PC-9 (cell line): ENCODE measurements at regions not wholly inside any gene's neighbourhood (a gene's known extent, or its start where the extent isn't known, plus 50 kb on each side); places are given as distances from the start of the nearest gene placed in this dataset.
A peak's percentile ranks its signal among the peaks of the same experiment; 100 is the strongest.
"Not testable (repeated sequence)": the region's sequence is repeated elsewhere in the genome, so short reads cannot be mapped to it uniquely, and the experiment has no call there.

Source experiments
- BruUV-seq: library from RNA; stranded (reverse); fragments of 400-500 nt; replicated peaks from 2 replicates; lab custom pipeline; 2021; lab: Mats Ljungman, UMichigan
- CTCF ChIA-PET: fragments of 300-600 bp; sonication (Branson Sonifier 250); formaldehyde crosslinking; loops from one replicate; lab custom pipeline; 2022; ENCODE audit warnings: antibody characterized with exemption; lab: Charles Lee
- POLR2A ChIA-PET: fragments of 300-600 bp; sonication (Branson Sonifier 250); formaldehyde crosslinking; loops from one replicate; lab custom pipeline; 2022; ENCODE audit warnings: antibody characterized with exemption; ENCODE audit not compliant: unreplicated experiment; lab: Charles Lee
- DNase-seq, 2 experiments: peaks; one replicate each; pipeline versions ENCODE4 v3.0.0 to v3.0.0-alpha.2; 2015 to 2022; ENCODE audit warnings: mixed read lengths in 1 of 2
- H2AFZ ChIP-seq: fragments of 200-600 bp; sonication (generic); 2 replicates; pipeline ENCODE4 v1.8.1; 2017; ENCODE audit warnings: antibody characterized with exemption
- H3F3A ChIP-seq: fragments of 200-600 bp; sonication (generic); 2 replicates; pipeline ENCODE4 v1.8.1; 2017; ENCODE audit warnings: antibody characterized with exemption, mild to moderate bottlenecking, low read depth; ENCODE audit not compliant: insufficient read depth
- H3K27ac ChIP-seq: fragments of 200-600 bp; sonication (generic); 2 replicates; pipeline ENCODE4 v1.6.1; 2016; ENCODE audit warnings: mixed run types
- H3K27me3 ChIP-seq: fragments of 200-600 bp; sonication (generic); 2 replicates; pipeline ENCODE4 v1.6.1; 2016; ENCODE audit warnings: low read depth, mixed run types; ENCODE audit not compliant: insufficient read depth
- H3K36me3 ChIP-seq: fragments of 200-600 bp; sonication (generic); 2 replicates; pipeline ENCODE4 v1.6.1; 2016; ENCODE audit warnings: low read depth, mixed run types
- H3K4me1 ChIP-seq: fragments of 200-600 bp; sonication (generic); replicated peaks from 2 replicates; pipeline ENCODE4 v1.6.1; 2016; ENCODE audit warnings: mixed run types; ENCODE audit not compliant: insufficient read depth
- H3K4me2 ChIP-seq: fragments of 200-600 bp; sonication (generic); 2 replicates; pipeline ENCODE4 v1.6.1; 2017; ENCODE audit warnings: mixed run types
- H3K4me3 ChIP-seq: fragments of 200-600 bp; sonication (generic); 2 replicates; pipeline ENCODE4 v1.6.1; 2016; ENCODE audit warnings: mixed run types
- H3K79me2 ChIP-seq: fragments of 200-600 bp; sonication (generic); 2 replicates; pipeline ENCODE4 v1.6.1; 2017; ENCODE audit warnings: low read depth, mixed run types
- H3K9me2 ChIP-seq: fragments of 200-600 bp; sonication (generic); 2 replicates; pipeline ENCODE4 v1.8.1; 2017; ENCODE audit warnings: mild to moderate bottlenecking; ENCODE audit not compliant: insufficient read depth
- H3K9me3 ChIP-seq: fragments of 200-600 bp; sonication (generic); 2 replicates; pipeline ENCODE4 v1.8.1; 2016; ENCODE audit warnings: low read depth; ENCODE audit not compliant: insufficient read depth
- H4K20me1 ChIP-seq: fragments of 200-600 bp; sonication (generic); 2 replicates; pipeline ENCODE4 v1.8.1; 2017; ENCODE audit not compliant: insufficient read depth
- EZH2 ChIP-seq: fragments of 200-600 bp; sonication (generic); IDR thresholded peaks from 2 replicates; pipeline ENCODE4 v1.8.0; 2017; ENCODE audit warnings: antibody characterized with exemption, low read depth
- intact Hi-C: fragments of 100-400 bp; cut with micrococcal nuclease; formaldehyde crosslinking; loops from one replicate; pipeline ENCODE4 v1.10.0; 2022; ENCODE audit not compliant: unreplicated experiment
- TF ChIP-seq, protein P1 (sequence below): fragments of 200-600 bp; sonication (generic); conservative IDR thresholded peaks from 2 replicates; pipeline ENCODE4 v1.6.1; 2017; ENCODE audit warnings: mixed run types, antibody characterized with exemption, mild to moderate bottlenecking, moderate library complexity

DNA sequence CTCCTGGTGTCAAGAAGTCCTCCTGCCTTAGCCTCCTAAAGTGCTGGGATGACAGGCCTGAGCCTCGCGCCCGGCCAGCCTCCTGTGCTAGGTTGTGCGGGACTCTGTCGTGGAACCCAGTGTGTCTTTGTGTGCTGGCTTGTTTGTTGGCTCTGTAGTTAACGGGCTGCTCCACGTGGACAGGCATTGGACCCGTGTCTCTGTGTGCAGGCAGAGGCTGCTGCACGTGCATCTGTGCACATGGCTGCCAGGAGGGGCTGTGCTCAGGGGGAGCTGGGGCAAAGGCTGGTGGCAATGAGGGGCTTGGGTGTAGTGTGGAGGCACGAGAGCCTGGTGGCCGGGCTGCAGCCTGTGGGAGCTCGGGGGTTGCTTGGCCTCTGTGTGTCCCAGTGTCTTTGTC is 121.3 kb upstream of the ALDH3B2 start:
- Histone ChIP-seq H3K27me3 (no peaks in the 10 kb centered on the region), H3K4me1 (peaks cover 14% of the 10 kb centered on the region), H3K9me3 (no peaks in the 10 kb centered on the region), H3K9me2 (no peaks in the 10 kb centered on the region), H3K79me2 (no peaks in the 10 kb centered on the region), H3K4me2 (no peak overlapping the region), H3K27ac (no peak overlapping the region), H3K36me3 (no peaks in the 10 kb centered on the region), H3F3A (no peaks in the 10 kb centered on the region; the same call in 1 of the 2 replicates), H2AFZ (no peak overlapping the region), H3K4me3 (no peak overlapping the region), H4K20me1 (no peaks in the 10 kb centered on the region)
- ChIA-PET CTCF (no interaction called here), POLR2A (no interaction called here)
- no peak for DNase-seq
- no peak for TF ChIP-seq EZH2
- TF ChIP-seq, protein P1, sequence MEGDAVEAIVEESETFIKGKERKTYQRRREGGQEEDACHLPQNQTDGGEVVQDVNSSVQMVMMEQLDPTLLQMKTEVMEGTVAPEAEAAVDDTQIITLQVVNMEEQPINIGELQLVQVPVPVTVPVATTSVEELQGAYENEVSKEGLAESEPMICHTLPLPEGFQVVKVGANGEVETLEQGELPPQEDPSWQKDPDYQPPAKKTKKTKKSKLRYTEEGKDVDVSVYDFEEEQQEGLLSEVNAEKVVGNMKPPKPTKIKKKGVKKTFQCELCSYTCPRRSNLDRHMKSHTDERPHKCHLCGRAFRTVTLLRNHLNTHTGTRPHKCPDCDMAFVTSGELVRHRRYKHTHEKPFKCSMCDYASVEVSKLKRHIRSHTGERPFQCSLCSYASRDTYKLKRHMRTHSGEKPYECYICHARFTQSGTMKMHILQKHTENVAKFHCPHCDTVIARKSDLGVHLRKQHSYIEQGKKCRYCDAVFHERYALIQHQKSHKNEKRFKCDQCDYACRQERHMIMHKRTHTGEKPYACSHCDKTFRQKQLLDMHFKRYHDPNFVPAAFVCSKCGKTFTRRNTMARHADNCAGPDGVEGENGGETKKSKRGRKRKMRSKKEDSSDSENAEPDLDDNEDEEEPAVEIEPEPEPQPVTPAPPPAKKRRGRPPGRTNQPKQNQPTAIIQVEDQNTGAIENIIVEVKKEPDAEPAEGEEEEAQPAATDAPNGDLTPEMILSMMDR = no peak
- intact Hi-C loops = loop anchor here (10.0 kb wide), 1 partner anchor 131 kb away; no protein-coding TSS in a partner anchor
- BruUV-seq = no TSS peak

DNA sequence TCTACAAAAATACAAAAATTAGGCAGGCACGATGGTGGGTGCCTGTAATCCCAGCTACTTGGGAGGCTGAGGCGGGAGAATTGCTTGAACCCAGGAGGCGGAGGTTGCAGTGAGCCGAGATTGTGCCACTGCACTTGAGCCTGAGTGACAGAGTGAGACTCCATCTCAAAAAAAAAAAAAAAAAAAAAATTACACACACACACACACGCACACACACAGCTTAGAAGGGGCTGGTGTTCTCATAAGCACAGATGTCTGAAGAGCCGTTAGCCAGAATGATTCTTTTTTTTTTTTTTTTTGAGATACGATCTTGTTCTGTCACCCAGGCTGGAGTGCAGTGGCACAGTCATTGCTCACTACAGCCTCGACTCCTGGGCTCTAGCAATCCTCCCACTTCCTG is 119.3 kb upstream of the ALDH3B2 start:
- H3K79me2 ChIP-seq, POLR2A ChIA-PET, H2AFZ ChIP-seq, H3F3A ChIP-seq, H3K9me2 ChIP-seq, H3K9me3 ChIP-seq, BruUV-seq, H4K20me1 ChIP-seq, H3K4me2 ChIP-seq, CTCF ChIA-PET, H3K27ac ChIP-seq, H3K36me3 ChIP-seq, H3K27me3 ChIP-seq, DNase-seq, H3K4me3 ChIP-seq: not testable (repeated sequence)
- H3K4me1 ChIP-seq = peaks cover 14% of the 10 kb centered on the region
- intact Hi-C loops = loop anchor here (10.0 kb wide), 1 partner anchor 129 kb away; no protein-coding TSS in a partner anchor

DNA sequence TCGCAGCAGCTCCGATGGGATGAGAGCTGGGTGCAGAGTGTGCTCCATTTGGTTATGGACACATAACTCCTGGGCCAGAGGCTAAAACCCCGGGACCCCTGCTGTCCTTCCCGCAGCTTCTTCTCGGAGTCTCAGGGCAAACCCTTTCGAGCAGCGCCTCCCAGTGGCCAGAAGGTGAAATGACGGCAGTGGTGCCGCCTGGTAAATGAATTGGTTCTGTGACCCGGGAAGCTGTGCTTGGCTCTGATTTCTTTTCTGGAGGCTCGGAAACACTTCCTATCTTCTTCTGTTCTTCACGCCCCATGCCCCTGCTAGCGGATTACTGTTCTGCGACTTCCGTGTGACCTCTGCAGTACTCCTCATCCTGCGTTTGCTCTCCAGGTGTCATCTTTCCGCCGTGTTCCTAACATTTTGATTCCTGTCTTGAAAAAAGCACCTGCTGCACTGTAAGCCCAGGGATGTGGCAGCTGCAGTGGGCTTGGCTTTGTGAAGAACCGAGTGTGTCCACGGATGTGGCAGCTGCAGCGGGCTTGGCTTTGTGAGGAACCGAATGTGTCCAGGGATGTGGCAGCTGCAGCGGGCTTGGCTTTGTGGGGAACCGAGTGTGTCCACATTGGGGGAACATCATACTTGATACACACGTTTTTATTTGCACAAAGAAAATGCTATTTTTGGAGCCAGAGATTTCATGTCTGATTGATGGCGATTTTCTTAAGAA is 118.0 kb upstream of the ALDH3B2 start:
- H3K9me2 ChIP-seq, H3F3A ChIP-seq, H3K27ac ChIP-seq, H3K79me2 ChIP-seq, H2AFZ ChIP-seq, H4K20me1 ChIP-seq, POLR2A ChIA-PET, H3K36me3 ChIP-seq, H3K27me3 ChIP-seq, H3K9me3 ChIP-seq, BruUV-seq: not testable (repeated sequence)
- H3K4me1 ChIP-seq = peaks cover 19% of the 10 kb centered on the region
- intact Hi-C loops = loop anchor here (10.0 kb wide), 1 partner anchor 128 kb away; no protein-coding TSS in a partner anchor
- TF ChIP-seq, protein P1 = peak; percentile 81
- peak in 1 of 2 experiments; percentile 59 for DNase-seq
- H3K4me3 ChIP-seq = 0 out of 2 replicates have a peak overlapping the region, but pooled peaks have one; percentile 10
- H3K4me2 ChIP-seq = peak overlapping the region; percentile 47
- CTCF ChIA-PET = interaction anchor here (0.6 to 1.4 kb wide), 2 partner anchors 108 to 163 kb away, joined by 4 to 6 read pairs; partner anchors contain the start of gene NUDT8

DNA sequence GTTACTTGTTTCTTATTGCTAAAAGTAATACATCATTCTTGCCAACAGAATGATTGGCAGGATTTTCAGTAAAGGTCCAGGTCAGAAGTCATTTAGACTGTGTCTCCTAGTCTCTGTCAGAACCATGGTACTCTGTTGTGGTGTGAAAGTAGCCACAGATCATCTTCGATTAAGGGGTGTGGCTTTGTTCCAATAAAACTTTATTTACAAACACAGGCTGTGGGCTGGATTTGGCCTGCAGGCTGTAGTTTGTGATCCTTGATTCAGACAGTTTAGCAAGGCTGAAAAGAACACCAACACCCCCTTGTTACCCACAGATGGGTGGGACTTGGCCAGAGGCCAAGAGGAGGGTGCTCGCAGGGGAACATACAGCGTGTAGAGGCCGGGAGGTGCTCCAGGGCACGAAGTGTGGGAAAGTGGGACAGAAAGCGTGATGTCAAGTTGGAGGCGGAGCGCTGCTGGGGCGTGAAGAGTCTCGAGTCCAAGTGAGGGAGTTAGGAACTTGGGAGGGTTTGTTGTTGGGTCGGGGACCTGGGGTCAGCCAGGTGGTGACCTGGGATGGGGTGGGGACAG is 117.3 kb upstream of the ALDH3B2 start:
- CTCF ChIA-PET = interaction anchor here (0.6 to 1.4 kb wide), 2 partner anchors 107 to 162 kb away, joined by 4 to 6 read pairs; partner anchors contain the start of gene NUDT8
- POLR2A ChIA-PET, H3F3A ChIP-seq, H3K27ac ChIP-seq, H3K9me2 ChIP-seq, H2AFZ ChIP-seq, H3K9me3 ChIP-seq, H3K79me2 ChIP-seq, H3K36me3 ChIP-seq, BruUV-seq, H3K27me3 ChIP-seq, H4K20me1 ChIP-seq: not testable (repeated sequence)
- peak; percentile 42 to 51 for DNase-seq
- H3K4me3 ChIP-seq = peak overlapping the region; percentile 10; the same call in 1 of the 2 replicates
- peak overlapping the region; percentile 47 for H3K4me2 ChIP-seq
- peaks cover 19% of the 10 kb centered on the region for H3K4me1 ChIP-seq
- intact Hi-C loops = loop anchor here (10.0 kb wide), 1 partner anchor 127 kb away; no protein-coding TSS in a partner anchor

DNA sequence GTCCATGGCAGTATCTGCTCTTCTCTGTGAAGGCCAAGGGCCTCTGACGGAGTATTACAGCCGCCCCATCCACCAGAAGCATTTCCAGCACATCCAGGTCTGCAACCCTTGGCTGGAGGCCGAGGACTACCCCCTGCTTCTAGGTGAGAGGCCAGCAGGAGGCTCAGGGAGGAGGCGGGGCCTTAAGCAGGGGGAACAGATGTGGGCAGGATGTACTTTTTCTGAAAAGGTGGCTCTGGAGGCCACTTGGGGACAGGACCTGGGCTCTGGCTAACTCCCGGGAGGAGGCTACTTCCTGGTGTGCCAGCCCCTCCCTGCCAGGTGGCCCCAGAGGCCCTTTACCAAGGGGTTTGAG is 113.9 kb upstream of the ALDH3B2 start:
- BruUV-seq, H2AFZ ChIP-seq, CTCF ChIA-PET, H3K79me2 ChIP-seq, H4K20me1 ChIP-seq, H3K27me3 ChIP-seq, H3K9me2 ChIP-seq, H3K9me3 ChIP-seq, H3K4me3 ChIP-seq, H3K36me3 ChIP-seq, H3F3A ChIP-seq: not testable (repeated sequence)
- Histone ChIP-seq H3K4me1 (peaks cover 19% of the 10 kb centered on the region), H3K27ac (peak overlapping the region; percentile 29; the same call in 1 of the 2 replicates), H3K4me2 (peak overlapping the region; percentile 62)
- peak; percentile 67 to 82 for DNase-seq
- intact Hi-C loops = loop anchor here (5.0 kb wide), 1 partner anchor 61 kb away; no protein-coding TSS in a partner anchor
- POLR2A ChIA-PET = interaction anchor here (0.7 kb wide), 1 partner anchor 266 kb away, joined by 3 read pairs; no protein-coding TSS in a partner anchor
